ENCODE measurements at regions not wholly inside any gene's neighbourhood (a gene's known extent, or its start where the extent isn't known, plus 50 kb on each side); places are given as distances from the start of the nearest gene placed in this dataset.
"Not testable (repeated sequence)": the region's sequence is repeated elsewhere in the genome, so short reads cannot be mapped to it uniquely, and the experiment has no call there.

DNA sequence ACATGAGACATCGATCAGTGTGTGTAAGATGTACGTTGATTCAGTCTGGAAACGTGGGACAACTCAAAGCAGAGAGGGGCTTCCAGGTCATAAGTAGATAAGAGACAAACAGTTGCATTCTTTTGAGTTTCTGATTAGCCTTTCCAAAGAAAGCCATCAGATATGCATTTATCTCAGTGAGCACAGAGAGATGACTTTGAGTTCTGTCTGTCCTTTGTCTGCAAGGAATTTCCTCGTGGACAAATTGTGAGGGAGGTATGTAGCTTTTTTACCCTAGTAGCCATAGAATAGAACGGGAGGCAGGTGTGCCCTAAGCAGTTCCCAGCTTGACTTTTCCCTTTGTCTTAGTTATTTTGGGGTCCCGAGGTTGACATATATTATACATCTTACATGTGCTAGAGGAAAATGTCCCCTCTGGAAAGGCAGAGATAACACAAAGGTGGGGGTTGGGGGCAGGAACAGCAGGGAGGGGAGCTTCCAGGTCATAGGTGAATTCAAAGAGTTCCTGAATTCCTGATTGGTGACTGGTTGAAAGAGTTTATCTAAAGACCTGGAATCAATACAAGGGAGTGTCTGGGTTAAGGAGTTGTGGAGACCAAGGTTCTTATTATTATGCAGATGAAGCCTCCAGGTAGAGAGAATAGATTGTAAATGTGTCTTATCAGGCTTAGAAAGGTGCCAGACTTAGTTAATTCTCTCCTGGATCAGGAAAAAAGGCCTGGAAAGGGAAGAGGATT lies 237.0 kb downstream of the NFATC2 start:
- DNase-seq: no peak

GRCh38 chr20:51303731-51304670 lies 238.5 kb downstream of the NFATC2 start:
- DNase-seq: no peak

GRCh38 chr20:51301026-51301425 lies 241.5 kb downstream of the NFATC2 start:
- DNase-seq: no peak

- no peak for DNase-seq
Measured at GRCh38 chr20:51300104-51300503, 242.4 kb downstream of the NFATC2 start.

DNA sequence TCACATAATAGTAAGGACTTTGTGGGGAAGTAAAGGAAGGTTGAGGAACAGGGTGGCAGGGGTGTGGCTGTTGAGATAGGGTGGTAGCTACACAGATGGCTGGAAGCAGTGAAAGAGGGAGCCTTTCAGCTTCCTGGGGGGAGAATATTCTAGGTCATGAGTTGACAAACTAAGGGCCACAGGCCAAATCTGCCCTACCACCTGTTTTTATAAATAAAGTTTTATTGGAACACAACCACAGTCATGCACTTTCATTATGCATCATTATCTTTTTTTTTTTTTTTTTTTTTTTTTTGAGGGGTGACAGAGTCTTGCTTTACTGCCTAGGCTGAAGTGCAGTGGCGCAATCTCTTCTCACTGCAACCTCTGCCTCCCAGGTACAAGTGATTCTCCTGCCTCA lies 243.1 kb downstream of the NFATC2 start:
- DNase-seq: no peak

GRCh38 chr20:51298141-51298749 lies 244.3 kb downstream of the NFATC2 start:
- no peak for DNase-seq

DNA sequence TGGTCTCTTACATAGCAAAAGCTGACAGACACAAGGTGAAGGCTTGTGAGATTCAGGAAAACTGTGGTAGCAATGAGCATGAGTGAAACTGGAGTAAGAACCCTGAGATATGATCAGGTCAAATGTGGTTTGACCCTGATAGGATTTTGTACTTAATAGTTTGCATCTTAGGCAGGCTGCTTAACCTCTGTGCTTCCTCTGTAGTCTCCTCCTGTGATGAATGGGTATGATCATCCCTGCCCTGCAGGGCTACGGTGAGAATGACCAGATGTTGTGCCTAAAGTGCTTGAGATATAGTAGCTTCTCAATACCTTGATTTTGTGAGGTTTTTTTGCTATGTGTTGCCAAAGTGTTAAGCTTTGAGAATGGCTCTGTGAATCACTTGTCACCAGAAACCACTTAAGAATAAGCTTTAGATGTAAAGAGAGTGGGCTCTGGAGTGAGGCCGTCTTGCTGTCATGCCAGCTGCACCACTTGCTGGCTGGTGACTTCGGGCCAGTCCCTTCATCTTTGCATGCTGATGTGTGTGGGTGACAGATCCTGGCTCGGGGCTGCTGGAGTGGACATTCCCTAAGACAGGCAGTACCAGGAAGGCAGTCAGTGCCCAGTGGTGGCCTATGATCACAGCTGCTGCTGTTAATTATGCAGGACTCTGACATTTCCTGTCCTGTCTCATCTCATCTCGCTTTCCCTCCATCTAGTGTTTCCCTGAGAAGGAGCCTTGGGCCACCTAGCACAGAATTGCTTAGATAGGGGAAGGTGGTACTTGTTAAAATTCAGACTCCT lies 254.7 kb downstream of the NFATC2 start:
- no peak for DNase-seq

- DNase-seq: no peak
Measured at GRCh38 chr20:51286758-51287157, 255.8 kb downstream of the NFATC2 start.

- DNase-seq: no peak
Measured at GRCh38 chr20:51285684-51286083, 256.8 kb downstream of the NFATC2 start.

DNA sequence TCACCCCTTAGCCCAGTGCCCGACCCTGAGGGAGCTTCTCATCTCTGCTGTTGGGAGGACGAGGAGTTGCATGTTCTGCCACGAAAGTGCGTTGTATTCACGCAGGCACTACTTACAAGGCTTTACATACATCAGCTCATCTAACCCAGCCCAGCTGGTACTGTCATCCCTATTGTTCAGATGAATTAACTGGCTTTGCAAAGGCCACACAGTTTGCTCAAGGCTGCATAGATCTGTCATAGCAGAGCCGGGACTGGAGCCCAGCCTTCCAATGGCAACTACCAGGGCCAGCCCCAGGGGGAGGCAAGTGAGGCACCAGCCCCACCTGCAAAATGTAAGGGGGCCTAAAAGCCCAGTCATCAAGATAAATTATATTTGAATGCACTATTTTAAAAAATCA lies 257.6 kb downstream of the NFATC2 start:
- no peak for DNase-seq

DNA sequence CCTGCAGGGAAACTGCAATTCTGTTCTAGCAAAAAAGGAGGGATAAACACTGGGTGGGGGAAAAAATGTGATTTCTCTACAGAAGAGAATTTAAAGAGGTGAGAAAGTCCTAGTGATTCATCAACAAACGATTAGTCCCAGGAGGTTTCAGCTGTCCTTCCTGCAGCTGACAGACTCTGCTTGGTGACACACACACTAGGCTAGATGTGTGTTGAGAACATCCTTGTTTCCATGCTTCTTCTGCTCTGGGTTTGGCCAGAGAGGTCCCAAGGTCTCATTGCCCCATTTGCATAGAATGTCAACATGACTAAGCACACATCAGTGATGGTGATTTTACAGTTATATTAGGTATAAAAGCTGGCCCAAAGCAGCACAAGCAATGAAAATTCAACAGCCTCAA lies 258.3 kb downstream of the NFATC2 start:
- DNase-seq: no peak

DNA sequence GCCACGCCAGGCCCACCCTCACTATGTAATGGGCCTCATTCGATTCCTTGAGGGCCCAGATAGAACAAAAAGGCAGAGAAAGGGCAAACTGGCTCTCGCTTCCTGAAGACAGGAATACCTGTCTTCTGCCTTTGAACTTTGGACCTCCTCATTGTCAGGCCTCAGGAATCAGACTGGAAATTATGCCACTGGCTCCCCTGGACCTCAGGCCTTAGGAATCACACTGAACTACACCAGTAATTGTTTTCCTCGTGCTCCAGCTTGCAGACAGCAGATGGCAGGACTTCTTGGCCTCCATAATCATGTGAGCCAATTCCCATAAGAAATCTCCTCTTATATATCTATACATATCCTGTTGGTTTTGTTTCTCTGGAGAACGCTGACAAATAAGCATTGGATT lies 258.6 kb upstream of the KCNG1 start:
- no peak for DNase-seq

DNA sequence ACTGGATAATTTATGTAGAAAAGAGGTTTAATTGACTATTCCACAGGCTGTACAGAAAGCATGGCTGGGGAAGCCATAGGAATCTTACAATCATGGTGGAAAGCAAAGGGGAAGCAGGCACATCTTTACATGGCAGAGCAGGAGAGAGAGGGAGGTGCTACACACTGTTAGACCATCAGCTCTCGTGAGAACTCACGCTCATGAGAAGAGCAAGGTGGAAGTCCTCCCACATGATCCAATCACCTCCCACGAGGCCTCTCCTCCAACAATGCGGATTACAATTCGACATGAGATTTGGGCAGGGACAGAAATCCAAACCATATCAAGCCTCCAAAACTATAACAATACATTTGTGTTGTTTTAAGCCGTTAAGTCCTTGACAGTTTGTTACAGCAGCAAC lies 257.1 kb upstream of the KCNG1 start:
- no peak for DNase-seq

DNA sequence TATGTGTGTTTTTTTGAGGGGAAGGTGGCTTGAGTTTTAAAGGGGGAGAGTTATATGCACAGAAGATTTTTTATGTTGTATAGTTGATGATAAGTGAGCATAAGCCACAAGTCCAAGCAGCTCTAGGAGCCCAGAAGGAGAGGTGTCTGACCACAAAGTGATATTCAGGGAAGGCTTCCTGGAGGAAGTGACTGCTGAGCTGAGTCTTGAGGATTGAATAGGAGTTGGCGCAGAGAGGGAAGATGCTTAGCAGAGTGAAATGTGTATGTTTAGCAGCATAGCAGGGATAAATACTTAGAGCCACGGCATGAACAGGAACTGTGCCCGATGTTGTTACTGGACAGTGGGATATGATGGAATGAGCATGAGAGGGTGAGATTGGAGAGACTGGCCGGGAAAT lies 255.1 kb upstream of the KCNG1 start:
- DNase-seq: no peak

- no peak for DNase-seq
Measured at GRCh38 chr20:51276296-51276695, 253.4 kb upstream of the KCNG1 start.

GRCh38 chr20:51275826-51276225 lies 252.9 kb upstream of the KCNG1 start:
- DNase-seq: no peak

DNA sequence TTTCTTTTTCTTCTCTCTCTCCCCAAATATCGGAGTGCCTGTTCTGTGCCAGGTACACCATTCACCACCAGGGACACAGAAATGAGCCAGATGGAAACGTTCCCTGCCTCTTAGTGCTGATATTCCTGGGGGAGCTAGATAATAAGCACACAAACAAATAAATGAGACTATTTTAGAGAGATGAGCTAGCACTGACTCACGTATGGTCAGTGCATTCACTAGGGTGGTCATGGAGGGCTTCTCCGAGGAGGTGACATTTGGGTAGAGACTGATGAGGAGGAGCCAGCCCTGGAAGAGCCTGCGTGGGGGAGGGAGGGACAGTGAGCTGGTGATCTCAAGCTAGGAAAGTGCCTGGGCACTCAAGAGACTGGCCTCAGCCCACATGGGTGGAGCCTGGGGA lies 252.3 kb upstream of the KCNG1 start:
- no peak for DNase-seq

DNA sequence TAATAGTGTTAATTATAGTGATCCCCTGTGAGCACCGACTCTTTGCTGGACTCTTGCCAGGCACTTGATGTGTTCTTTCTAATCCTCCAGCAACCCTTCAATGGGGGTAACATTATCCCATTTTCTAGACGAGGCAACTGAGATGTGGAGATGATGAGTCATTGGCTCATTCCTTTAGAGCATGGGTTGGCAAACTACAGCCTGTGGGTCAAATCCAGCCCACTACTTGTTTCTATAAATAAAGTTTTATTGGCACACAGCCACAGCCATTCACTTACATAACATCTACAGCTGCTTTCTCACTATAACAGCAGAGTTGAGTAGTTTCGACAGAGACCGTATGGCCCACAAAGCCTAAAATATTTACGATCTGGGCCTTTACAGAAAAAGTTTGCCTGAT lies 249.5 kb upstream of the KCNG1 start:
- DNase-seq: no peak

DNA sequence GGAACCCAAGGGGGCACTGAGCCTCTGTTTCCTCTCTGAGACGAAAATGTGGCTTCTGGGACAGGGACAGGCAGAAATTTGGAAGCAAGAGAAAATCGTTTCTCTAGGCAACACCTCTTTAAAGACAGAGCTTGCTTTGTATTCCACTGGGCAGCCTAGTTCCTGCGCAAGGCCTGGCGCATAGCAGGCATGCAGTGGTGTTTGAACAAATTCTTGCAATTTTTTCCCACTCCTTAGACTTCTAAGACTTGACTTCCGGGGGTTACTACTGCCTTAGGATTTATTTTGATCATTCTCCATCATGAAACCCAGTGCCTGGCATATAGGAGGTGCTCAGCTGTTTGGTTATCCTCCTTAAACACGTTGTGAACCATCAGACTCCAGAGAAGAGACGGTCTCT lies 249.0 kb upstream of the KCNG1 start:
- no peak for DNase-seq

GRCh38 chr20:51271289-51271688 lies 248.4 kb upstream of the KCNG1 start:
- DNase-seq: not testable (repeated sequence)

- no peak for DNase-seq
Measured at GRCh38 chr20:51269671-51270070, 246.8 kb upstream of the KCNG1 start.

DNA sequence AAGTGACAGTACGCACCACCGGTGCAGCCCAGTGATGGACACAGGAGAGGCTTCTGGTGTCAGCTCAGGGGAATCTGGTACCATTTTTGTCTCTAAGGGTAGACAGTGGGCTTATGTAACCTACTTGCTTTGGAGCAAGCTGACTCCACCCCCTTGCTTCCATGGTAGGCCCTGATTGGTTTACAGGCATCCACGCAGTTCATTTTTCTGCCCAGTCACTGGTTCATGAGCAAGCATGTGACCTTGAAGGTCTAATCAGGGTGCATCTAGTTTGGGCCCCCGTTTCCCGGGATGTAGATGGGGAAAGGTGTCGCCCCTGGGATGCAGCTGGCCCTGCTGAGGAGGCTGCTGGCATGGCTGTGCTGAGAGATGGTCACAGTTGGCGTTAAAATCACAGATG lies 244.8 kb upstream of the KCNG1 start:
- DNase-seq: no peak

GRCh38 chr20:51266353-51266752 lies 243.4 kb upstream of the KCNG1 start:
- DNase-seq: no peak

All from NCI-H1694 (cell line).